ENCODE measurements at regions not wholly inside any gene's neighbourhood (a gene's known extent, or its start where the extent isn't known, plus 50 kb on each side); places are given as distances from the start of the nearest gene placed in this dataset.
"Not testable (repeated sequence)": the region's sequence is repeated elsewhere in the genome, so short reads cannot be mapped to it uniquely, and the experiment has no call there.

DNA sequence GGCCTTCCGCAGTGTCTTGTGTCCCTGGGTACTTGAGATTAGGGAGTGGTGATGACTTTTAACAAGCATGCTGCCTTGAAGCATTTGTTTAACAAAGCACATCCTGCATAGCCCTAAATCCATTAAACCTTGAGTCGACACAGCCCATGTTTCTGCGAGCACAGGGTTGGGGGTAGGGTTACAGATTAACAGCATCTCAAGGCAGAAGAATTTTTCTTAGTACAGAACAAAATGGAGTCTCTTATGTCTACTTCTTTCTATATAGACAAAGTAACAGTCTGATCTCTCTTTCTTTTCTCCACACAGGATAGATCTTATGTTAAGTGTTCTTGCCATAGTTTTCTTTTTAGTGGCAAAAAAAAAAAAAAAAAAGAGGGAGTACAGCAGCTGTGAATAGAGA lies 70.2 kb upstream of the SNX9 start:
- TF ChIP-seq, protein P1, sequence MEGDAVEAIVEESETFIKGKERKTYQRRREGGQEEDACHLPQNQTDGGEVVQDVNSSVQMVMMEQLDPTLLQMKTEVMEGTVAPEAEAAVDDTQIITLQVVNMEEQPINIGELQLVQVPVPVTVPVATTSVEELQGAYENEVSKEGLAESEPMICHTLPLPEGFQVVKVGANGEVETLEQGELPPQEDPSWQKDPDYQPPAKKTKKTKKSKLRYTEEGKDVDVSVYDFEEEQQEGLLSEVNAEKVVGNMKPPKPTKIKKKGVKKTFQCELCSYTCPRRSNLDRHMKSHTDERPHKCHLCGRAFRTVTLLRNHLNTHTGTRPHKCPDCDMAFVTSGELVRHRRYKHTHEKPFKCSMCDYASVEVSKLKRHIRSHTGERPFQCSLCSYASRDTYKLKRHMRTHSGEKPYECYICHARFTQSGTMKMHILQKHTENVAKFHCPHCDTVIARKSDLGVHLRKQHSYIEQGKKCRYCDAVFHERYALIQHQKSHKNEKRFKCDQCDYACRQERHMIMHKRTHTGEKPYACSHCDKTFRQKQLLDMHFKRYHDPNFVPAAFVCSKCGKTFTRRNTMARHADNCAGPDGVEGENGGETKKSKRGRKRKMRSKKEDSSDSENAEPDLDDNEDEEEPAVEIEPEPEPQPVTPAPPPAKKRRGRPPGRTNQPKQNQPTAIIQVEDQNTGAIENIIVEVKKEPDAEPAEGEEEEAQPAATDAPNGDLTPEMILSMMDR (IDR thresholded peaks at IDR 0.05) = not testable (repeated sequence)
- not testable (repeated sequence) for TF ChIP-seq POLR2A (IDR thresholded peaks at IDR 0.05)
